ENCODE measurements at regions not wholly inside any gene's neighbourhood (a gene's known extent, or its start where the extent isn't known, plus 50 kb on each side); places are given as distances from the start of the nearest gene placed in this dataset.

DNA sequence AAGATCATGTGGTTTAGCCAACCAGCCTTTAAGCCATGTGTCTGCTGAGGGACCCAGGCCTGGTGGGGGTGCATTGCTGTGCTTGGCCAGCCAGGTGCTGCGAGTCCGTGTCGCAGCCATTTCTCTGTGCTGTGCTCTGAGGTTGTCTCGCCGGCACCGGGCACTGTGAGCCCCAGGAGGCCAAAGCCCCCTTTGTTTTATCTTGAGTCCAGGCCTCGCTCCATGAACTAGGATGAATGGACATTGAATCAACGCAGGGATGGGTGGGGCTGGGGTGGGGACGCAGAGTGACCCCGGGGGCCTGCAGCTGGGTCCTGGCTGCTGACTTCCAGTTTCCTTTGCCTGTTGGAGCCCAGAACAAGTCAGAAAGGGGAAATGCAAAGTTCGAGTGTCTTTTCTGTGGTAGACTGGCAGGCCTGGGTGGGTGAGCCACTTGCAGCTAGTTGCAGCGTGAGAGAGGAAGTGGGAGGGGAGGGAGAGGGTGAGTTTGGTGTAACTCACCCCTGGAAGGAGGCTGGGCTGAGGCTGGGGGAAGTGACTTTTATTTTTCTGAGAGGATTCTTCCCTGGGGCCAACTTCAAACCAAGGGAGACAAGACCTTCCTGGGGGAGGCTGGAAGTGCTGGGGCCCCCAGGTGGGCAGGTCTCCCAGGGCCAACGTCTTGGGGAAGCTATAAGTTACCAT, 324.7 kb downstream of the SEC14L1 start (continued):
- TF ChIP-seq REST (IDR thresholded peaks at IDR 0.05; ENCODE audit: borderline replicate concordance) (peak; percentile 20; the same call in 1 of the 2 replicates), REST (CRISPR knock-in tag; IDR thresholded peaks at IDR 0.05; ENCODE audit: low read depth) (no peak), PHB2 (IDR thresholded peaks at IDR 0.05; ENCODE audit: low read depth) (no peak), CXXC5 (CRISPR knock-in tag; IDR thresholded peaks at IDR 0.05) (peak; percentile 18; the same call in 1 of the 2 replicates)
- TF ChIP-seq, protein P1, sequence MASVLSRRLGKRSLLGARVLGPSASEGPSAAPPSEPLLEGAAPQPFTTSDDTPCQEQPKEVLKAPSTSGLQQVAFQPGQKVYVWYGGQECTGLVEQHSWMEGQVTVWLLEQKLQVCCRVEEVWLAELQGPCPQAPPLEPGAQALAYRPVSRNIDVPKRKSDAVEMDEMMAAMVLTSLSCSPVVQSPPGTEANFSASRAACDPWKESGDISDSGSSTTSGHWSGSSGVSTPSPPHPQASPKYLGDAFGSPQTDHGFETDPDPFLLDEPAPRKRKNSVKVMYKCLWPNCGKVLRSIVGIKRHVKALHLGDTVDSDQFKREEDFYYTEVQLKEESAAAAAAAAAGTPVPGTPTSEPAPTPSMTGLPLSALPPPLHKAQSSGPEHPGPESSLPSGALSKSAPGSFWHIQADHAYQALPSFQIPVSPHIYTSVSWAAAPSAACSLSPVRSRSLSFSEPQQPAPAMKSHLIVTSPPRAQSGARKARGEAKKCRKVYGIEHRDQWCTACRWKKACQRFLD (CRISPR knock-in tag; IDR thresholded peaks at IDR 0.05), result 0 out of 2 replicates have a peak, but pooled peaks have one; percentile 47
